NCI-H510A (cell line): ENCODE measurements at regions not wholly inside any gene's neighbourhood (a gene's known extent, or its start where the extent isn't known, plus 50 kb on each side); places are given as distances from the start of the nearest gene placed in this dataset.
"Not testable (repeated sequence)": the region's sequence is repeated elsewhere in the genome, so short reads cannot be mapped to it uniquely, and the experiment has no call there.

Experiments
- DNase-seq: peaks from one replicate; lab custom pipeline; 2025; lab: John Stamatoyannopoulos, UW

- DNase-seq: no peak
Measured at GRCh38 chr22:49457946-49458707, 369.5 kb downstream of the BRD1 start.

- DNase-seq: no peak
Measured at GRCh38 chr22:49457146-49457545, 370.5 kb downstream of the BRD1 start.

GRCh38 chr22:49455595-49455994 lies 372.1 kb downstream of the BRD1 start:
- DNase-seq: no peak

GRCh38 chr22:49454726-49455125 lies 372.9 kb downstream of the BRD1 start:
- DNase-seq: no peak

- DNase-seq: no peak
Measured at GRCh38 chr22:49453771-49454170, 373.9 kb downstream of the BRD1 start.

- DNase-seq: not testable (repeated sequence)
Measured at GRCh38 chr22:49453019-49453418, 374.7 kb downstream of the BRD1 start.

GRCh38 chr22:49452362-49452946 lies 375.2 kb downstream of the BRD1 start:
- no peak for DNase-seq

GRCh38 chr22:49451070-49451840 lies 376.4 kb downstream of the BRD1 start:
- DNase-seq: no peak

GRCh38 chr22:49450498-49450897 lies 377.2 kb downstream of the BRD1 start:
- no peak for DNase-seq

- no peak for DNase-seq
Measured at GRCh38 chr22:49449811-49450446, 377.7 kb downstream of the BRD1 start.

GRCh38 chr22:49449377-49449776 lies 378.3 kb downstream of the BRD1 start:
- no peak for DNase-seq

GRCh38 chr22:49448526-49448925 lies 379.1 kb downstream of the BRD1 start:
- no peak for DNase-seq

GRCh38 chr22:49447837-49448236 lies 379.8 kb downstream of the BRD1 start:
- DNase-seq: no peak

- DNase-seq: no peak
Measured at GRCh38 chr22:49446759-49447710, 380.6 kb downstream of the BRD1 start.

- DNase-seq: no peak
Measured at GRCh38 chr22:49446145-49446758, 381.4 kb downstream of the BRD1 start.

GRCh38 chr22:49444781-49445180 lies 382.9 kb downstream of the BRD1 start:
- DNase-seq: no peak

GRCh38 chr22:49440931-49441330 lies 386.7 kb downstream of the BRD1 start:
- DNase-seq: no peak

- DNase-seq: no peak
Measured at GRCh38 chr22:49439373-49439772, 388.3 kb downstream of the BRD1 start.

GRCh38 chr22:49437956-49438355 lies 389.7 kb downstream of the BRD1 start:
- no peak for DNase-seq

GRCh38 chr22:49437356-49437755 lies 390.3 kb downstream of the BRD1 start:
- no peak for DNase-seq

- DNase-seq: no peak
Measured at GRCh38 chr22:49436056-49436455, 391.6 kb downstream of the BRD1 start.
